Activated CD4-positive, alpha-beta memory T cell treated with anti-CD3 and anti-CD28 coated beads, Interleukin-2, amount 10 ng/mL, durations not matched to agents 7 days and 5 days (primary cell): ENCODE measurements at regions not wholly inside any gene's neighbourhood (a gene's known extent, or its start where the extent isn't known, plus 50 kb on each side); places are given as distances from the start of the nearest gene placed in this dataset.
"Not testable (repeated sequence)": the region's sequence is repeated elsewhere in the genome, so short reads cannot be mapped to it uniquely, and the experiment has no call there.

ENCODE experiments used
- CTCF ChIA-PET: fragments of 350-600 bp; sonication (Branson Sonifier 250); formaldehyde crosslinking; loops from one replicate; lab custom pipeline; 2021; ENCODE audit warnings: antibody characterized with exemption, inconsistent platforms; lab: Charles Lee
- POLR2A ChIA-PET: fragments of 350-600 bp; sonication (Branson Sonifier 250); formaldehyde crosslinking; loops from one replicate; lab custom pipeline; 2021; ENCODE audit warnings: antibody characterized with exemption; lab: Charles Lee
- DNase-seq: peaks from one replicate; pipeline ENCODE4 v3.0.0-alpha.2; 2020
- H3K27ac Mint-ChIP-seq: one replicate; pipeline ENCODE4 v1.8.0; 2021; ENCODE audit warnings: mild to moderate bottlenecking, mixed read lengths
- H3K27me3 Mint-ChIP-seq: one replicate; pipeline ENCODE4 v1.8.0; 2021; ENCODE audit warnings: mixed read lengths
- H3K36me3 Mint-ChIP-seq: one replicate; pipeline ENCODE4 v1.8.0; 2021; ENCODE audit warnings: low read depth, mixed read lengths
- H3K4me1 Mint-ChIP-seq: one replicate; pipeline ENCODE4 v1.8.0; 2021; ENCODE audit warnings: mixed read lengths
- H3K4me3 Mint-ChIP-seq: one replicate; pipeline ENCODE4 v1.8.0; 2021; ENCODE audit warnings: mild to moderate bottlenecking, mixed read lengths
- H3K9me3 Mint-ChIP-seq: one replicate; pipeline ENCODE4 v1.8.0; 2021; ENCODE audit warnings: mixed read lengths

DNA sequence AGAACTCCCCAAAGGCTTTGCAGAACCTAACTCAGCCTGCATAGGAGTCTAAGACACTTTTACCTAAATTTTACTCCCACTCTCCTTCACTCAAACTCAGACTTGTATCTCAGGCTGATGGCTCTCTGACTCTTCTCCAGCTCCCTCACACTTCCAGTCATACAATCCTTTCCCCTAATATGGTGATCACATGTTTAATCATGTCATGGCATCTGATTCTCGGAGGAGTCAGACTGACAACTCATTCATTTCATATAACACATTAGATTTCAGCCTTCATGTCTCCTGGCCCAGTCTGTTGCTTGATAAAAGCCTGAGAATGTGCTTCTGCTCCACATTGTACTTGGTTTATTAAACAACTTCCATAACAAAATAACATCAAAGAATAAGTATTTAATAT is 1503.9 kb upstream of the TENM4 start:
- Mint-ChIP-seq H3K4me1 (no peaks in the 10 kb centered on the region), H3K27me3 (no peaks in the 10 kb centered on the region), H3K9me3 (peaks cover 6% of the 10 kb centered on the region), H3K36me3 (no peaks in the 10 kb centered on the region), H3K4me3 (no peak overlapping the region), H3K27ac (no peak overlapping the region)
- CTCF ChIA-PET = no interaction called here
- POLR2A ChIA-PET = no interaction called here
- no peak for DNase-seq

DNA sequence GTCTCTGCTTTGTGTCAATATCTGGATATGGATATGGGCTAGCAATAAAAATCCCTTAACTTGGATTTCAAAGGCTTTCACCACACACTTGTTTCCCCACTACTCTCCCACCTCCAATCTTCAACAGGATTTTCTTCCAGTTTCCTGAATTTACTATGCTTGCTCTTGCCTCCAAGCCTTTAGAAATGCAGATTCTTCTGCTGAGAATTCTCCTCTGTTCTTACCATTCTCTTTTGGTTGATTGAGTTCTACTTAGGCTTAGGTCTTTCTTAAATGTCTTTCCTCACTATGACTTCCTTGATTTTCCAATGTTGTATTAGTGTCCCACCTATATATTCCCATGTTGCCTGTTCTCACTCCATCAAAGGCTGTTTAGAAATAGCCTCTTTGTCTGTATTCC is 1502.4 kb upstream of the TENM4 start:
- Mint-ChIP-seq H3K27me3 (no peaks in the 10 kb centered on the region), H3K9me3 (peaks cover 2% of the 10 kb centered on the region), H3K36me3 (no peaks in the 10 kb centered on the region), H3K4me3 (no peak overlapping the region), H3K4me1 (no peaks in the 10 kb centered on the region), H3K27ac (no peak overlapping the region)
- ChIA-PET CTCF (no interaction called here), POLR2A (no interaction called here)
- DNase-seq = no peak

DNA sequence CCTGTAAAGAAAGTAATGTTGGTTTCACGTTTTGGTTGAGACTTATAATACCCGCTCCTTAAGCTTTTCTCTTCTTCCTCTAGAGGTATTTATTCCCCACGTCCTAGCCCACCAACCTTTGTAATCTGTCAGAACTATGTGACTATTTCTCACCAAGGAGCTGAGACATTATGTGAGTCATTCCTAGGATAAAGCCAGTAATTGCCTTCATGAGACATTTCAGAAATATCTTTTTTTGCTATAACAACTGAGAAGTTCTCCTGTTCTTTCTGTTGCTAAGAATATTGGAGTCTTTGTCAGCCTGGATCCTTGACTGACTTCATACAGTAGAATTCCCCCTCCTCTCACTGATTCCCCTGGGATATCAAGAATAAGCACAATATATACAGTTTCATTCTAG is 1497.0 kb upstream of the TENM4 start:
- Mint-ChIP-seq H3K36me3 (no peaks in the 10 kb centered on the region), H3K27ac (no peak overlapping the region), H3K9me3 (peaks cover 9% of the 10 kb centered on the region), H3K4me3 (no peak overlapping the region), H3K4me1 (no peaks in the 10 kb centered on the region), H3K27me3 (no peaks in the 10 kb centered on the region)
- DNase-seq = no peak
- POLR2A ChIA-PET = no interaction called here
- CTCF ChIA-PET = no interaction called here

DNA sequence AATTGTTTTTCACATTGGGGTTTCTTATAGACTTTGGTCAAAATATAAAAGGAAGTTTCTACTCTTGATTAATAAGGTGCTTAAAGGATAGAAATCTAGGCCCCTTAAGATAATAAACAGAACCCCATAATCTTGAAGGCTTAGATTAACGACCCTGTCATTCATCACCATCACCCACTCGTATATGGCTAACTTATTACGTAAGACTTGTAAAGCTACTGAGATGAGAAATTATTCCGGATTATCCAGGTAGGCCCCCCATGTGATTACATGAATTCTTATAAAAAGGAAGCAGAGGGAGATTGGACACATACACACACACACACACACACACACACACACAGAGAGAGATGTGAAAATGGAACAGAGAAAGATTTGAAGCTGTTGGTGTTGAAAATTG is 1489.2 kb upstream of the TENM4 start:
- no peaks in the 10 kb centered on the region for H3K36me3 Mint-ChIP-seq
- H3K27ac Mint-ChIP-seq = no peak overlapping the region
- DNase-seq = no peak
- H3K27me3 Mint-ChIP-seq = no peaks in the 10 kb centered on the region
- peaks cover 8% of the 10 kb centered on the region for H3K9me3 Mint-ChIP-seq
- ChIA-PET POLR2A (no interaction called here), CTCF (no interaction called here)
- H3K4me3 Mint-ChIP-seq = no peak overlapping the region
- no peaks in the 10 kb centered on the region for H3K4me1 Mint-ChIP-seq

DNA sequence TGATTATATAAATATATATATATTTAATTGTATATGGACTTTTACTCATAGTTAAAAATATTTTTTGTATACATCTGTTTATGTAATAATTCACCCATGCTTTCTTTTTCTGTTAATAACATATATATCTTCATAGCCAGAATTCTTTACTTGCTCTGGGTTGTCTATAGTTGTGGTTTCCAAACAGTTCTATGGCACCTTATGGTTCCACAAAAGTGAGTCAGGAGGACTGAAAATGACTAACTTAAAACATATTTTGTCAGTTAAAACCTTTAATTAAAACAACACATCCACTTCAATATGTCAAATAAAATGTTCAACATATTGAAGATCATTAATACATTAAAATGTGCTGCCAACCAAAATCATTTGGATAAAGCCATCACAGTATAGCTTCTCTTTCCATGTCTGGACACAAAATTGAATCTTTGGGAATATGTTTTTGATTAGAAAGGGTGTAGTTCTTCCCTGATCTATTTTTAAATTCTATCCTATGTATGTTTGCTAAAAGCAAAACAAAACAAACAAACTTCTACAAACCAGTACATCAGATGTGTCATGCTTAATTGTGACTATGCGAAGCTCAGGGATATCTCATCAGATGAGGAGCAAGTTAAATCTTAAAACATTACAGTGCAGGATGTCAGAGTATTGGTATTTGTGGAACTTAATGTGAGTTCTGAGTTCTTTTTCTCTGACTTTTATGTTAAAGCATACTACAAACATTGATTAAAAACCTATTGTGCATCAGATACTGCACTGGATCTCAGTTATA is 1488.4 kb upstream of the TENM4 start:
- Mint-ChIP-seq H3K27me3 (no peaks in the 10 kb centered on the region), H3K27ac (no peak overlapping the region), H3K36me3 (no peaks in the 10 kb centered on the region), H3K4me3 (no peak overlapping the region), H3K9me3 (peaks cover 8% of the 10 kb centered on the region), H3K4me1 (no peaks in the 10 kb centered on the region)
- ChIA-PET POLR2A (no interaction called here), CTCF (no interaction called here)
- no peak for DNase-seq

DNA sequence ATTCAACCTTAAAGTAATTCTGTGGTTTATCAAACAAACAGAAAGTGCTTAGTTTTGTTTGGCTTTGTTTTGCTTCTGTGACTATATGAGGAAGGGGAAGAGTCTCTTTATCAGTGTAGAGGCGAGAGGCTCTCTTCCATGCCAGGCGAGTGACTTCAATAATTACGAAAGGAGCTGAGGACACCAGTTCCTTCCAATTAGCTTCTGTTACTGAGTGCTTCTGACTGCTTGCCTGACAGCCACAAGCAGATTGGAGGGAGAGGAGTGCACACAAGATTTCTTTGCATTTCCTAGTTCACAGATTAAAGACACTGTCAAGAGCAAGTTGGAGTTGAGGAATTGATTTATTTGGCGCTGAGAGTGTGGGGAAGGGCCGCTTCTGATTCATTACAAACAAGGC is 1484.5 kb upstream of the TENM4 start:
- Mint-ChIP-seq H3K4me3 (no peak overlapping the region), H3K27ac (no peak overlapping the region), H3K36me3 (no peaks in the 10 kb centered on the region), H3K4me1 (no peaks in the 10 kb centered on the region), H3K9me3 (peaks cover 7% of the 10 kb centered on the region), H3K27me3 (no peaks in the 10 kb centered on the region)
- DNase-seq = no peak
- POLR2A ChIA-PET = no interaction called here
- CTCF ChIA-PET = no interaction called here

DNA sequence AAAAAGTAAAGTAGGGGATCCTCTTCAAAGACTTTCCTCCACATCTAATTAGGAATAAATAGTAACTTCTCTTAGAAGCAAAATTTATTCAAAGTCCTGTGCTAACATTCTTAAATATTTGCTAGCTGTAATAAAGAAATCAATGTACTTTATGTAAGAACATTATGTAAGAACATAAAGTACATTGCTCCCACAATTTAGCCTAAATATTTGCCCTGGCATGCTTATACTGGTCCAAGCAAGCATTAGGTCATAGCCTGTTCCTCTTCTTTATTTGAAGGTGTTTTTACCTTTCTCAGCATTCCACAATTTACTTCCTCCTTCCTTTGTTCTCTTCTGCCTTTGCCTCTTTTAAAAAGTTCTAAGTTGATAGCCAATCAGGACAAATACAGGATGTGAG is 1480.5 kb upstream of the TENM4 start:
- CTCF ChIA-PET, H3K4me1 Mint-ChIP-seq, H3K4me3 Mint-ChIP-seq, DNase-seq, H3K27ac Mint-ChIP-seq, H3K9me3 Mint-ChIP-seq, H3K27me3 Mint-ChIP-seq, POLR2A ChIA-PET, H3K36me3 Mint-ChIP-seq: not testable (repeated sequence)

DNA sequence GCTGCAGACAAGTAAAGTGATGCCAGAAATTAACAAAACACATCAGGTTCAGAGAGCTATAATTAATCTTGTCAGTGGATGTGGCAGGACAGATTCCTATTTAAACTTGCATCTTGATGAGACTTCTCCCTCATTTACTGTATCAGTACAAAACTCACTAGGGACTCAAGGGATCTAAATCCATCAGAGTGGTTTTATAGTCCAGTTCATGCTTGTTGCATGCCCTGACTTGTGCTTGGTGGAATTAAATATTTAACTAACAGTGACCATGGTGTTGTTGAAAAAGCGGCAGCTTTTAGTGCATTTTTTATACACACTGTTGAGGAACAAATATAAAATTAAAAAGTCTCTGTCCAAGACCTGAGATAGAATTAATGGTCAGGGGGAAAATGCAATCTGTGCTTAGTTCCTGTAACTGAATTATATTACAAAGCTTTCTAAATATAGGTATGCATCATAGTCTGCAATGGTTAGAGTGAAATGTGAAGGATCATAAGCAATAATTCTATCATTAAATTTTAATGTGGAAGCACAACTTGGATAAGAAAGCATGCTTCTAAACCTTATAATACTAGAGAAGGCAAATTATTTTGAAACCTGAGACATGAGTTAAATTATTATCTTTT is 1475.5 kb upstream of the TENM4 start:
- H3K36me3 Mint-ChIP-seq = no peaks in the 10 kb centered on the region
- no peaks in the 10 kb centered on the region for H3K27me3 Mint-ChIP-seq
- H3K4me1 Mint-ChIP-seq = no peaks in the 10 kb centered on the region
- H3K9me3 Mint-ChIP-seq = no peaks in the 10 kb centered on the region
- no peak for DNase-seq
- ChIA-PET POLR2A (no interaction called here), CTCF (no interaction called here)
- no peak overlapping the region for H3K27ac Mint-ChIP-seq
- H3K4me3 Mint-ChIP-seq = no peak overlapping the region

DNA sequence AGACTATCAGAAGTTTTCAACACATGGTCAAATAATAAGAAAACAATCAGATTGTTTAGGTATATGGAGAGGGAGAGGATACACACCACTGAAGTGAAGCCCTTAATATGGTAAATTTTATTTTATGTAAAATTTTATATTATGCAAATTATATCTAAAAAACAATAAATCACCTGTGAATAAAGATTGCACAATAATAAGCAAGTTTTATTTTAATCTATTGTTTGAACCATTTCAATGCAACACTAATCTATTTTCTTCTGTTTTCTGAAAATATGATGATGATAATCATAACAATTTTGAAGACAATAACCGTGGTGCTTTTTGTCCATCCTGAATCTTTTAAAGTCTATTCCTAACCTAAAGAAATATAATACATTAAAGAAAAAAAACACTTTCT is 1473.5 kb upstream of the TENM4 start:
- CTCF ChIA-PET = no interaction called here
- no peaks in the 10 kb centered on the region for H3K9me3 Mint-ChIP-seq

DNA sequence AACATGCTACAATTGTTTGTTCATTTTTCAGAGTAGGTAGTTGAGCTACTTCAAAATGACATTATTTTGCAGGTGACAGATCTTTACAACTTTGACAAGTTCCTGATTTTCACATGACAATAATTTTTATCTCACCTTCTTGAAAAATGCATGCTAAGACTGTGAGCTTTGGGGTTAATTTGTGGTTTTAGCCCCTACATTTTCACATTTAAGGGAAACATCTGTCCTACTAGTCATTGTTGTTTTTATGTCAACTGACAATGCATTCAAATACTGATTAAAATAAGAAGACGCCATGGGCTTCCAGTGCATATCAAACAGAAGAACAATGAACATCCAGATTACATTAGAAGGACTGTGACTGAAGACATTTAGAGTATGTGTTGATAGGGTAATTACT is 1470.8 kb upstream of the TENM4 start:
- Mint-ChIP-seq H3K4me3 (no peak overlapping the region), H3K9me3 (peaks cover under 1% of the 10 kb centered on the region), H3K27ac (no peak overlapping the region), H3K4me1 (no peaks in the 10 kb centered on the region), H3K27me3 (no peaks in the 10 kb centered on the region), H3K36me3 (no peaks in the 10 kb centered on the region)
- POLR2A ChIA-PET = no interaction called here
- CTCF ChIA-PET = interaction anchor here (0.6 kb wide), 1 partner anchor 406 kb away, joined by 3 read pairs; no protein-coding TSS in a partner anchor
- DNase-seq = no peak

More for the DNA sequence above, 1473.5 kb upstream of the TENM4 start:
- H3K27ac Mint-ChIP-seq = no peak overlapping the region
- no peak for DNase-seq
- H3K4me1 Mint-ChIP-seq = no peaks in the 10 kb centered on the region
- no peaks in the 10 kb centered on the region for H3K36me3 Mint-ChIP-seq
- H3K27me3 Mint-ChIP-seq = no peaks in the 10 kb centered on the region
- no peak overlapping the region for H3K4me3 Mint-ChIP-seq
- POLR2A ChIA-PET = no interaction called here

DNA sequence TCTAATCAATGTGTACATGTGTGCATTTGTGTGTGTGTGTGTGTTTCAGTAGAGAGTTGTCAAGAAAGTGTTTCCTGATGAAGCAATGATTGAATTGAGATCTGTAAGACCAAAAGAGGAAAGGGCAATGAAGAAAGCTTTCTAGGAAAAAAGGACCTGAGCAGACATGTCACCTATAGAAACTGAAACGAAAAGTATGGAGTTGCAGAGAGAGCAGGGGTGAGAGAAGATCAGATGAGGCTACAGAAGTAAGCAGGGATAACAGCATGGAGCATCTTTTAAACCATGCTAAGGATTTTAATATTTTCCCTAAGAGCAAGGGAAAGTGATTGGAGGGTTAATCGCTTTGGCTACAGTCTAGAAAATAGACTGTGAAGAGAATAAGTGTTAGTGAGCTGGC is 1459.4 kb upstream of the TENM4 start:
- Mint-ChIP-seq H3K27me3 (no peaks in the 10 kb centered on the region), H3K27ac (no peak overlapping the region), H3K4me3 (no peak overlapping the region), H3K36me3 (no peaks in the 10 kb centered on the region), H3K4me1 (no peaks in the 10 kb centered on the region), H3K9me3 (peaks cover 23% of the 10 kb centered on the region)
- CTCF ChIA-PET = no interaction called here
- no peak for DNase-seq
- POLR2A ChIA-PET = no interaction called here

DNA sequence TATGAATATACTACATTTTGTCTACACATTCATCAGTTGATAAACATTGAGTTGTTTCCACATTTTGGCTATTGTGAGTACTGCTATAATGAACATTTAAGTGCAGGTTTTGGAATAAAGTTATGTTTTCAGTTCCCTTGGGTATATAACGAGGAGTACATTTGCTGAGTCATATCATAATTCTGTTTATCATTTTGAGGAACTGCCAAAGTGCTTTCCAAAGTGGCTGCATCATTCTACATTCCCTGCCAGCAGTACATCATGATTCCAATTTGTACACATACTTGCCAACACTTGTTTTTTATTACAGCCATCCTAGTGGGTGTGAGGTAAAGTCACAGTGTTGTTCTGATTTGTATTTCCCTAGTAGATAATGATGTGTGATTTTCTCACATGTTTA is 1458.6 kb upstream of the TENM4 start:
- Mint-ChIP-seq H3K9me3 (peaks cover 21% of the 10 kb centered on the region), H3K27me3 (no peaks in the 10 kb centered on the region), H3K27ac (no peak overlapping the region), H3K4me3 (no peak overlapping the region), H3K4me1 (no peaks in the 10 kb centered on the region), H3K36me3 (no peaks in the 10 kb centered on the region)
- ChIA-PET CTCF (no interaction called here), POLR2A (no interaction called here)
- no peak for DNase-seq

DNA sequence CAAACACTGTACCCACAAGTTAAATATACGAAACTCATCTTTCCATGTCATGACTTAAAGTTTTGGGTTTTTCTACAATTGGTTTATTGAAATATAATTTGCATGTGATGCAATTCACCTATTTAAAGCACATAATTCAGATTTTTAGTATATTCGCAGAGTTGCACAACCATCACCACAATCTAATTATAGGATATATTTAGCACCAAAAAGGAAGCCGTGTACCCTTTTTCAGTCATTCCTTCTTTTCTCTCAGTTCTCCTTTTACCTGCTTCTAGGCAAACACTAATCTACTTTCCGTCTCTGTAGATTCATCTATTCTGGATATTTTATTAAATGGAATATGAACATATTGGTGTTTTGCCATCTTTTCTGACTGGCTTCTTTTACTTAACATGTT is 1458.1 kb upstream of the TENM4 start:
- H3K27me3 Mint-ChIP-seq = no peaks in the 10 kb centered on the region
- POLR2A ChIA-PET = no interaction called here
- no peak for DNase-seq

DNA sequence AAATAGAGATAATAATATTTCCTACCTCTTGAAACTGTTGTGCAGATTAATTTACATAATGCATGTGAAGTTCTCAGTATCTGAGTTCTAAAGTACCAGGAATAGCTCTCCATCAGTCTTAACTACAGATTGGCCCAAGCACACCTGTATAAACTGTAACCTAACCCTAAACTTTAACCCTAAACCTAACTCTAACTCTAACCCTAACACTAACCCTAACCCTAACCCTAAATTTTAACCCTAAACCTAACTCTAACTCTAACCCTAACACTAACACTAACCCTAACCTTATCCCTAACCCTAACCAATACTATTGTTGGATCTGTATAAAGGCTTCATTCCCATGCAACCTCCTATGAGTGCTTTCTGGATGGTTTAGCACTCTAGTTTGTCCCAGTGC is 1445.9 kb upstream of the TENM4 start:
- Mint-ChIP-seq H3K4me3 (no peak overlapping the region), H3K27ac (no peak overlapping the region), H3K36me3 (no peaks in the 10 kb centered on the region), H3K27me3 (no peaks in the 10 kb centered on the region), H3K4me1 (no peaks in the 10 kb centered on the region), H3K9me3 (peaks cover 14% of the 10 kb centered on the region)
- no peak for DNase-seq
- POLR2A ChIA-PET = no interaction called here
- CTCF ChIA-PET = no interaction called here

More for the DNA sequence above, 1458.1 kb upstream of the TENM4 start:
- no peaks in the 10 kb centered on the region for H3K36me3 Mint-ChIP-seq
- H3K4me1 Mint-ChIP-seq = no peaks in the 10 kb centered on the region
- peaks cover 21% of the 10 kb centered on the region for H3K9me3 Mint-ChIP-seq
- CTCF ChIA-PET = no interaction called here
- H3K4me3 Mint-ChIP-seq = no peak overlapping the region
- no peak overlapping the region for H3K27ac Mint-ChIP-seq
